ENCODE measurements at regions not wholly inside any gene's neighbourhood (a gene's known extent, or its start where the extent isn't known, plus 50 kb on each side); places are given as distances from the start of the nearest gene placed in this dataset.

DNA sequence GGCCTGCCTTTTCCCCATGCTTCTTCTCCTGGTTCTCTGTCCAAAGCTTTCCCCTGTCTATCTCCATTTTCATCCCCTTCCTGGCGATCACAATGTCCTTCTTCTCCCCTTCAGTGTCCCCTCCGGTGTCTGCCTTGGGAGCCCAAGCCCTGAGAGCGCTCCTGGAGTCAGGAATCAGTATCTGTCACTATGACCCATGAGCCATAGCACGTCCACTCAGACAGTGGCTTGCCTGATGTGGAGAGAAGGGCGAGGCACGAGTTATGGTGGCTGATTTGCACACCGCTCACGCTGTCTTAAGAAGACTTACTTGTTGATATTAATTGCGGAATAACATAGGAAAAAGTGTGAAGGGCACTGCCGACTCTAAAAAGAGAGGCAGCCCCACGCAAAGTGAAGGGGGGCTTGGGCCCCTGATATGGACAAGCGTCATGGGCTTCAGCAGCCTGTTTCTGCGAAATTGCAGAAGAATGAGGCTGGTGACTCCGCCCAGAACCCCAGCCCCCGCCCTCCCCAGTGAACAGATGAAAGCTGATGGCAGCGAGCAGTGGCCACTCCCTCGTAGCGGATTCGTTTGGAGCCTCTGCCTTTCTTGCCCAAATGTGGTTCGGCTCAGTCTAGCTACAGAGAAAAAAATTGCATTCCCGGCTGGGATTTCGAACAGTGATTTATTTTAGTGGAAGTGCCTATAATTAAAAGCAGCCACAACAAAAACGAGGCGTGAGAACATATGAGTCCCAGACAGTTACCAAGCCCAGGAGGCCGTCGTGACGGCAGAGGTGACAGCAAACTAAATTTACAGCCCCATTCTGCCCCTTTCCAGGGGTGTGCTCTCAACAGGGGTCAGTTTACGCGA, 149.8 kb downstream of the ICE1 start:
- DNase-seq = no peak
- Histone ChIP-seq H3K4me1 (ENCODE audit: insufficient read depth, low read length) (no peaks in the 10 kb centered on the region), H3K9me2 (replicated peaks; ENCODE audit: low read length) (no peaks in the 10 kb centered on the region), H3K36me3 (ENCODE audit: low read depth, low read length) (no peaks in the 10 kb centered on the region), H3K27ac (ENCODE audit: low read length) (no peak overlapping the region), H3F3A (ENCODE audit: low read length, unreplicated experiment) (no peaks in the 10 kb centered on the region), H3K4me3 (ENCODE audit: low read length) (no peak overlapping the region), H3K4me2 (ENCODE audit: low read length) (no peak overlapping the region), H3K9ac (ENCODE audit: low read length) (no peak overlapping the region), H3K9me3 (ENCODE audit: low read length) (no peaks in the 10 kb centered on the region), H3K79me2 (ENCODE audit: low read length) (no peaks in the 10 kb centered on the region), H4K20me1 (ENCODE audit: low read length) (no peaks in the 10 kb centered on the region), H2AFZ (ENCODE audit: low read length) (no peak overlapping the region), H3K27me3 (ENCODE audit: low read length) (peaks cover 100% of the 10 kb centered on the region)
- no TSS peak for BruUV-seq (replicated peaks)
- ChIA-PET CTCF (no interaction called here), POLR2A (ENCODE audit: unreplicated experiment) (no interaction called here)
- intact Hi-C loops (cut with micrococcal nuclease) = no loop called here
- TF ChIP-seq EZH2phosphoT487 (IDR thresholded peaks at IDR 0.05; ENCODE audit: borderline replicate concordance, low read length) (no peak), EZH2 (IDR thresholded peaks at IDR 0.05; ENCODE audit: low read length, unreplicated experiment) (no peak)
- TF ChIP-seq, protein P1, sequence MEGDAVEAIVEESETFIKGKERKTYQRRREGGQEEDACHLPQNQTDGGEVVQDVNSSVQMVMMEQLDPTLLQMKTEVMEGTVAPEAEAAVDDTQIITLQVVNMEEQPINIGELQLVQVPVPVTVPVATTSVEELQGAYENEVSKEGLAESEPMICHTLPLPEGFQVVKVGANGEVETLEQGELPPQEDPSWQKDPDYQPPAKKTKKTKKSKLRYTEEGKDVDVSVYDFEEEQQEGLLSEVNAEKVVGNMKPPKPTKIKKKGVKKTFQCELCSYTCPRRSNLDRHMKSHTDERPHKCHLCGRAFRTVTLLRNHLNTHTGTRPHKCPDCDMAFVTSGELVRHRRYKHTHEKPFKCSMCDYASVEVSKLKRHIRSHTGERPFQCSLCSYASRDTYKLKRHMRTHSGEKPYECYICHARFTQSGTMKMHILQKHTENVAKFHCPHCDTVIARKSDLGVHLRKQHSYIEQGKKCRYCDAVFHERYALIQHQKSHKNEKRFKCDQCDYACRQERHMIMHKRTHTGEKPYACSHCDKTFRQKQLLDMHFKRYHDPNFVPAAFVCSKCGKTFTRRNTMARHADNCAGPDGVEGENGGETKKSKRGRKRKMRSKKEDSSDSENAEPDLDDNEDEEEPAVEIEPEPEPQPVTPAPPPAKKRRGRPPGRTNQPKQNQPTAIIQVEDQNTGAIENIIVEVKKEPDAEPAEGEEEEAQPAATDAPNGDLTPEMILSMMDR (conservative IDR thresholded peaks at IDR 0.05; ENCODE audit: low read depth, low read length) = no peak
- ATAC-seq = no peak

DNA sequence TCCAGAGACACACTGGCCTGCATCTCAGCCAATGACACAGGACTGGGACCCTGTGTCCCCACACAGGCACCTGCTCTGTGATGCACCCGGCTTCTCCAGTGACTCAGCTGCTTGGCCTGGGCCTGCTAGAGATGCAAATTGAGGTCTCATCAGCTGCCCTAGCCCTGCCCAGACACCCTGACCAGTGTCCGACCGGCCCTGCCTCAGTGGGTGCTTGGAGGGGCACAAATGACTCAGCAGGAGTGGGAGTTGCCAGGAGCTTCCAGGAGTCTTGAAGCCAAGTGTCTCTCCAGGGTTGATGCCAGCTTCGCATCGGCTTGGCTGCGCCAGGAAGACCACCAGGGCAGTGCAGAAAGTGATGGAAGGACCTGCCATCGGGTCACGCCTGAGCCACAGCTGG, 148.2 kb downstream of the ICE1 start:
- Histone ChIP-seq H3K9me2 (replicated peaks; ENCODE audit: low read length) (no peaks in the 10 kb centered on the region), H3K79me2 (ENCODE audit: low read length) (no peaks in the 10 kb centered on the region), H2AFZ (ENCODE audit: low read length) (no peak overlapping the region), H3K9ac (ENCODE audit: low read length) (no peak overlapping the region), H3K36me3 (ENCODE audit: low read depth, low read length) (no peaks in the 10 kb centered on the region), H3K27me3 (ENCODE audit: low read length) (peaks cover 100% of the 10 kb centered on the region), H3F3A (ENCODE audit: low read length, unreplicated experiment) (no peaks in the 10 kb centered on the region), H3K27ac (ENCODE audit: low read length) (no peak overlapping the region), H3K4me3 (ENCODE audit: low read length) (no peak overlapping the region), H3K4me2 (ENCODE audit: low read length) (no peak overlapping the region), H4K20me1 (ENCODE audit: low read length) (no peaks in the 10 kb centered on the region), H3K9me3 (ENCODE audit: low read length) (no peaks in the 10 kb centered on the region), H3K4me1 (ENCODE audit: insufficient read depth, low read length) (no peaks in the 10 kb centered on the region)
- intact Hi-C loops (cut with micrococcal nuclease) = no loop called here
- CTCF ChIA-PET = no interaction called here
- ATAC-seq (no peak), DNase-seq (no peak)
- POLR2A ChIA-PET (ENCODE audit: unreplicated experiment) = no interaction called here
- TF ChIP-seq EZH2 (IDR thresholded peaks at IDR 0.05; ENCODE audit: low read length, unreplicated experiment) (no peak), EZH2phosphoT487 (IDR thresholded peaks at IDR 0.05; ENCODE audit: borderline replicate concordance, low read length) (no peak)
- TF ChIP-seq, protein P1 (conservative IDR thresholded peaks at IDR 0.05; ENCODE audit: low read depth, low read length) = no peak
- no TSS peak for BruUV-seq (replicated peaks)

DNA sequence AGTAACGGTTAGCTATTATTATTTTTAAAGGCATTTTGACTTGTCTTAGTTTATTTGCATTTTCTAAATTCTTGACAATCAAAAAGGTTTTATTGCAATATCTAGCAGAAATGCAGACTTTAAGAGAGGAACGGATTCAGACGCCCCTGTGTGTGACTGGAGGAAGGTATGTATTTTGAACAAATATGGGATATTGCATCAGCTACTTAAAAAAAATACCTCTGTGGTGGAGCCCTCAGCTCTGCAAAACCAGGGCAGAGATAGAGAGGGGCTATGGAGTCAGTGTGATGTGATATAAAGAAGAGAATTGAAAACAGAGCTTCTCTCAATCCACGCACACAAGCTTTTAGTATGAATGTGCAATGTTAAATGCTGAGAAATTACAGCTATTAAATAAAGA, 142.4 kb downstream of the ICE1 start:
- no peak overlapping the region for H3K9ac ChIP-seq (ENCODE audit: low read length)
- no peaks in the 10 kb centered on the region for H3K4me1 ChIP-seq (ENCODE audit: insufficient read depth, low read length)
- intact Hi-C loops (cut with micrococcal nuclease) = no loop called here
- H3K4me2 ChIP-seq (ENCODE audit: low read length) = no peak overlapping the region
- H4K20me1 ChIP-seq (ENCODE audit: low read length) = no peaks in the 10 kb centered on the region
- no peak overlapping the region for H3K27ac ChIP-seq (ENCODE audit: low read length)
- no peaks in the 10 kb centered on the region for H3K36me3 ChIP-seq (ENCODE audit: low read depth, low read length)
- ATAC-seq (no peak), DNase-seq (no peak)
- TF ChIP-seq EZH2 (IDR thresholded peaks at IDR 0.05; ENCODE audit: low read length, unreplicated experiment) (no peak), EZH2phosphoT487 (IDR thresholded peaks at IDR 0.05; ENCODE audit: borderline replicate concordance, low read length) (no peak)
- TF ChIP-seq, protein P1 (conservative IDR thresholded peaks at IDR 0.05; ENCODE audit: low read depth, low read length) = no peak
- no peaks in the 10 kb centered on the region for H3K79me2 ChIP-seq (ENCODE audit: low read length)
- BruUV-seq (replicated peaks) = no TSS peak
- ChIA-PET POLR2A (ENCODE audit: unreplicated experiment) (no interaction called here), CTCF (no interaction called here)
- H3K9me2 ChIP-seq (replicated peaks; ENCODE audit: low read length) = no peaks in the 10 kb centered on the region
- no peak overlapping the region for H2AFZ ChIP-seq (ENCODE audit: low read length)
- peaks cover 92% of the 10 kb centered on the region for H3K27me3 ChIP-seq (ENCODE audit: low read length)
- H3K9me3 ChIP-seq (ENCODE audit: low read length) = no peaks in the 10 kb centered on the region
- H3K4me3 ChIP-seq (ENCODE audit: low read length) = no peak overlapping the region
- H3F3A ChIP-seq (ENCODE audit: low read length, unreplicated experiment) = no peaks in the 10 kb centered on the region

All from PC-3 (cell line).